C4-2B (cell line): ENCODE measurements at regions not wholly inside any gene's neighbourhood (a gene's known extent, or its start where the extent isn't known, plus 50 kb on each side); places are given as distances from the start of the nearest gene placed in this dataset.

Source experiments
- H3K27ac ChIP-seq: fragments of 450-650 bp; 2 replicates; pipeline ENCODE4 v1.5.1; 2017
- CTCF ChIP-seq: fragments of 450-650 bp; conservative IDR thresholded peaks from 2 replicates; pipeline ENCODE4 v1.5.1; 2017; ENCODE audit warnings: mild to moderate bottlenecking
- ZFX ChIP-seq: fragments of 450-650 bp; IDR thresholded peaks from 2 replicates; pipeline ENCODE4 v1.6.1; 2017

GRCh38 chr11:116427337-116427902, 345.4 kb downstream of the BUD13 start:
- no peak for TF ChIP-seq CTCF
- H3K27ac ChIP-seq = no peak overlapping the region

GRCh38 chr11:116426761-116427160, 346.0 kb downstream of the BUD13 start:
- no peak for TF ChIP-seq CTCF
- no peak for TF ChIP-seq ZFX
- H3K27ac ChIP-seq = no peak overlapping the region

- no peak overlapping the region for H3K27ac ChIP-seq
- TF ChIP-seq ZFX (no peak), CTCF (no peak)
Observed at GRCh38 chr11:116424615-116425261, 348.0 kb downstream of the BUD13 start.

- H3K27ac ChIP-seq = no peak overlapping the region
- no peak for TF ChIP-seq ZFX
Observed at GRCh38 chr11:116422956-116423600, 349.7 kb downstream of the BUD13 start.

GRCh38 chr11:116422556-116422955, 350.2 kb downstream of the BUD13 start:
- no peak overlapping the region for H3K27ac ChIP-seq
- TF ChIP-seq CTCF (no peak), ZFX (no peak)

DNA sequence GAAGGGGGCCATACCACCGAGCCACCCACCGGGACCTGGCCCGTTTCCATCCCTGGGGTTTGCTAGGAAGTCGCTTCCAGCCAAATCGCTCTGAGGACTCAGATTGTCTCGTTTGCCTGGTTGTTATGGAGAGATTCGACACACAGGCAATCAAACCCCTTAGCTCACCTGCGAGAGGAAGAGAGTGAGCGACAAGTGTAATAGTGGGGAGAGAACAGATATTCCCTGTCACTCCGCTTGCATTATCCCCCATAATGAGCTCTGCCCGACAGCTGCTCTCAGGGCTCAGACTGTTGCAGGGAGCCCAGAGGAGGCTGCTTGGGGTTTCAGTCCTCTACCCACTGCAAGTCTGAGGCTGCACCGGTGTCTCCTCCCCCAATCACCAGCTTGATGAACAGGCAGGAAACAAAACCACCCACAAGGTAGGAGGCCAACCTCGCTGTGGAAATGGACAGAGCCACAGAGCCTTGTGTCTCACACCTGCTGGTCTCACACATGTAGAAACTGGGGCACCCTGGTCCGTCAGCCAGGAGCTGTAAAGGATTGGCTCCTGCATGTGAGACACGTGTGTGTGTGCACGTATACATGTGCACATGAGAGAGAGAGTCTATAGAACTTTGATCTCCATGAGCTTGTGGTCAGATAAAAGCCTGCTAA, 351.1 kb downstream of the BUD13 start:
- no peak for TF ChIP-seq CTCF
- TF ChIP-seq ZFX = no peak
- no peak overlapping the region for H3K27ac ChIP-seq

- no peak overlapping the region for H3K27ac ChIP-seq
- TF ChIP-seq CTCF (no peak), ZFX (no peak)
Observed at GRCh38 chr11:116420770-116421528, 351.8 kb downstream of the BUD13 start.
